ENCODE measurements at regions not wholly inside any gene's neighbourhood (a gene's known extent, or its start where the extent isn't known, plus 50 kb on each side); places are given as distances from the start of the nearest gene placed in this dataset.

DNA sequence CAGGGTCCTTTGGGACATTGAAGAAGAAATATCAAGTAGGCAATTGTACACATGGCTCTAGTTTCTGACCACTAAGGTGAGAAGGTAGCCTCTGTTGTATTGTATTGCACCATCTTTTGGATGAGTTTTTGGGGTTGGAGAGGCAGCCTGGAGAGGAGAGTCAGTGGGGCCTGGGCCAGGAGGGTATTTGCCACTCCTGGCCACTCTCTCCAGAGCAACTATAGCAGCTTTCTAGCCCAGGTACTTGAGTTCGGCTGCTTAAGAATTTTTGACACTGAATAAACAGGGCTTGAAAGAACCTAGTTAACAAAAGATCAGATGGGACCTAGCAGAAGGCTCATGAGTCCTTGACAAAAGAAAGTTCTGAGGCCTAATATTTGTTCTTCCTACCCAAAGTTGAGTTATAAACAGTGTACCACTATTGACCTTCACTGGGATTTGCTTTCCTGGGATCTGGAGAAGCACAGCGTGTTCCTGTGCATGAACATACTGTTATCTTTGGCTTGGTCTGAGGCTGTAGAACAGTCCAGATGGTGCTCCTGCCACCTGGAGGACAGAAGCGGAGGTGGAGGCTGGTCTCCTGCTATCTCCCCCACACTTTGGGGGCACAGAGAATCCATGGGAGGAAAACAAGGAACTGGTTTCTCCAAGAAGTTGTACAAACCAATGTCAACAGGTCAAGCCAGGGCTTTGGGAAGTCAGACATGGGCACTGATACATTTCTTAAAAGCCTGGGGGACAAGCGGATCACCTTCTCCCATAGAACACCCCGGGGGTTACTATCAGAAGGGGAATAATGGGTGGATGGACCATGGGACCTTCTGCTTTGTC, 110.4 kb upstream of the LIFR start:
- TF ChIP-seq, protein P1, sequence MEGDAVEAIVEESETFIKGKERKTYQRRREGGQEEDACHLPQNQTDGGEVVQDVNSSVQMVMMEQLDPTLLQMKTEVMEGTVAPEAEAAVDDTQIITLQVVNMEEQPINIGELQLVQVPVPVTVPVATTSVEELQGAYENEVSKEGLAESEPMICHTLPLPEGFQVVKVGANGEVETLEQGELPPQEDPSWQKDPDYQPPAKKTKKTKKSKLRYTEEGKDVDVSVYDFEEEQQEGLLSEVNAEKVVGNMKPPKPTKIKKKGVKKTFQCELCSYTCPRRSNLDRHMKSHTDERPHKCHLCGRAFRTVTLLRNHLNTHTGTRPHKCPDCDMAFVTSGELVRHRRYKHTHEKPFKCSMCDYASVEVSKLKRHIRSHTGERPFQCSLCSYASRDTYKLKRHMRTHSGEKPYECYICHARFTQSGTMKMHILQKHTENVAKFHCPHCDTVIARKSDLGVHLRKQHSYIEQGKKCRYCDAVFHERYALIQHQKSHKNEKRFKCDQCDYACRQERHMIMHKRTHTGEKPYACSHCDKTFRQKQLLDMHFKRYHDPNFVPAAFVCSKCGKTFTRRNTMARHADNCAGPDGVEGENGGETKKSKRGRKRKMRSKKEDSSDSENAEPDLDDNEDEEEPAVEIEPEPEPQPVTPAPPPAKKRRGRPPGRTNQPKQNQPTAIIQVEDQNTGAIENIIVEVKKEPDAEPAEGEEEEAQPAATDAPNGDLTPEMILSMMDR (IDR thresholded peaks at IDR 0.05) = peak; percentile 44
- TF ChIP-seq EZH2 (IDR thresholded peaks at IDR 0.05) (no peak), EZH2phosphoT487 (IDR thresholded peaks at IDR 0.05) (no peak)

Measured in neural progenitor cell (in vitro differentiated cells).